ENCODE measurements at regions not wholly inside any gene's neighbourhood (a gene's known extent, or its start where the extent isn't known, plus 50 kb on each side); places are given as distances from the start of the nearest gene placed in this dataset.

GRCh38 chr2:223217373-223217772, 165.4 kb downstream of the KCNE4 start:
- TF ChIP-seq REST (IDR thresholded peaks at IDR 0.05; ENCODE audit: insufficient replicate concordance, low read depth) (no peak), CTCF (IDR thresholded peaks at IDR 0.05; ENCODE audit: insufficient read depth, low read length) (no peak), POLR2AphosphoS5 (IDR thresholded peaks at IDR 0.05; ENCODE audit: low read depth) (no peak), GABPA (IDR thresholded peaks at IDR 0.05; ENCODE audit: low read depth) (no peak)
